ENCODE measurements at regions not wholly inside any gene's neighbourhood (a gene's known extent, or its start where the extent isn't known, plus 50 kb on each side); places are given as distances from the start of the nearest gene placed in this dataset.

- no peak for TF ChIP-seq CTCF (conservative IDR thresholded peaks at IDR 0.05; ENCODE audit: low read length)
- TF ChIP-seq EZH2phosphoT487 (IDR thresholded peaks at IDR 0.05; ENCODE audit: borderline replicate concordance, low read depth, low read length): no peak
These were observed 92.2 kb upstream of the ADAMTS19 start for GRCh38 chr5:129367883-129368282.

All from OCI-LY7 (cell line).